ENCODE measurements at regions not wholly inside any gene's neighbourhood (a gene's known extent, or its start where the extent isn't known, plus 50 kb on each side); places are given as distances from the start of the nearest gene placed in this dataset.
A peak's percentile ranks its signal among the peaks of the same experiment; 100 is the strongest.
"Not testable (repeated sequence)": the region's sequence is repeated elsewhere in the genome, so short reads cannot be mapped to it uniquely, and the experiment has no call there.

GRCh38 chr15:101948491-101949010 lies 136.5 kb downstream of the OR4F15 start:
- H3K27me3 ChIP-seq (ENCODE audit: control insufficient read depth, insufficient read depth, low read length); H3K36me3 ChIP-seq (ENCODE audit: control insufficient read depth in 2 of 3, insufficient read depth in 3 of 3, low read length in 3 of 3); H3K4me1 ChIP-seq (ENCODE audit: control insufficient read depth in 2 of 3, insufficient read depth in 2 of 3, low read depth in 1 of 3, low read length in 3 of 3); intact Hi-C loops (cut with DNase I); H3K4me3 ChIP-seq (ENCODE audit: low read length in 3 of 3); H3K9ac ChIP-seq (ENCODE audit: low read length in 3 of 3); DNase-seq; H3K27ac ChIP-seq (ENCODE audit: low read depth in 2 of 2, low read length in 2 of 2); FAIRE-seq; H3K9me3 ChIP-seq (ENCODE audit: control insufficient read depth in 2 of 3, insufficient read depth in 1 of 3, low read length in 3 of 3): not testable (repeated sequence)

DNA sequence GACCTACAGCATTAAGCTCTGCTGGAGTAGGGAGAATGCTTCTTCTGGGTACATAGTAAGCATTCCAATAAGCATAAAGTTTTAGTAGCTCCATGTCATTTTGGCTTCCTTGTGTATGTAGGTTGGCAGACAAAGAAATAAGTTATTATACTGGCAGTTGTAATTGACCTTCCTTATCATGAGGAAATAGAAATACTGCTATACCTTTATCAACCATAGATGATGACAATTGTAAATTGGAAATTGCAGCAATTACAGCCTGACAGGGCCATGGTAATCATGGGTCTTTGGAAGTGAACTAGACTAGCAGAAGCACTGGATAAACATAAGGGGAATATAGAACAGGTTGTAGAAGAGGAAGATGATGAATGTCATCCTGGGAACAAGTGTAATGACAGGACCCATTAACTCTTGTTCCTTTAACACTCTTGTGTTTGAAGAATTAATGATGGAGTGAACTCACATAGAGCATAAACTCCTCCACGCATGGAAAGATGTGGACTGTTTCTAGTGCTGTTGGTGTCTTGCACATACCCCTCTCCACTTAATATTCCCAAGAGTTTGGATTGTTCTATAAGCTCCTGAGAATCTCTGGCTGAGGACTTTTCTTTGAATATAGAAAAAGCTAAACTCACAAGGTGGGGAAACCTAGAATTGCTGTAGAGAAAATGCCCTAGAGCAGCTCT lies 137.5 kb downstream of the OR4F15 start:
- intact Hi-C loops (cut with DNase I); FAIRE-seq; H3K4me1 ChIP-seq (ENCODE audit: control insufficient read depth in 2 of 3, insufficient read depth in 2 of 3, low read depth in 1 of 3, low read length in 3 of 3); H3K4me3 ChIP-seq (ENCODE audit: low read length in 3 of 3); DNase-seq; H3K27ac ChIP-seq (ENCODE audit: low read depth in 2 of 2, low read length in 2 of 2); H3K9ac ChIP-seq (ENCODE audit: low read length in 3 of 3); H3K36me3 ChIP-seq (ENCODE audit: control insufficient read depth in 2 of 3, insufficient read depth in 3 of 3, low read length in 3 of 3); H3K9me3 ChIP-seq (ENCODE audit: control insufficient read depth in 2 of 3, insufficient read depth in 1 of 3, low read length in 3 of 3); H3K27me3 ChIP-seq (ENCODE audit: control insufficient read depth, insufficient read depth, low read length): not testable (repeated sequence)

GRCh38 chr15:101953993-101954392 lies 142.0 kb downstream of the OR4F15 start:
- DNase-seq; H3K9me3 ChIP-seq (ENCODE audit: control insufficient read depth in 2 of 3, insufficient read depth in 1 of 3, low read length in 3 of 3); H3K27me3 ChIP-seq (ENCODE audit: control insufficient read depth, insufficient read depth, low read length); H3K36me3 ChIP-seq (ENCODE audit: control insufficient read depth in 2 of 3, insufficient read depth in 3 of 3, low read length in 3 of 3); H3K9ac ChIP-seq (ENCODE audit: low read length in 3 of 3); intact Hi-C loops (cut with DNase I); FAIRE-seq; H3K4me3 ChIP-seq (ENCODE audit: low read length in 3 of 3); H3K4me1 ChIP-seq (ENCODE audit: control insufficient read depth in 2 of 3, insufficient read depth in 2 of 3, low read depth in 1 of 3, low read length in 3 of 3); H3K27ac ChIP-seq (ENCODE audit: low read depth in 2 of 2, low read length in 2 of 2): not testable (repeated sequence)

- H3K27me3 ChIP-seq (ENCODE audit: control insufficient read depth, insufficient read depth, low read length); H3K27ac ChIP-seq (ENCODE audit: low read depth in 2 of 2, low read length in 2 of 2); H3K36me3 ChIP-seq (ENCODE audit: control insufficient read depth in 2 of 3, insufficient read depth in 3 of 3, low read length in 3 of 3); H3K9me3 ChIP-seq (ENCODE audit: control insufficient read depth in 2 of 3, insufficient read depth in 1 of 3, low read length in 3 of 3); H3K4me1 ChIP-seq (ENCODE audit: control insufficient read depth in 2 of 3, insufficient read depth in 2 of 3, low read depth in 1 of 3, low read length in 3 of 3); H3K9ac ChIP-seq (ENCODE audit: low read length in 3 of 3); H3K4me3 ChIP-seq (ENCODE audit: low read length in 3 of 3); FAIRE-seq; intact Hi-C loops (cut with DNase I): not testable (repeated sequence)
- DNase-seq, result peak in 2 of 5 donors; percentile 2 to 24
Measured at GRCh38 chr15:101955840-101956239, 143.8 kb downstream of the OR4F15 start.

DNA sequence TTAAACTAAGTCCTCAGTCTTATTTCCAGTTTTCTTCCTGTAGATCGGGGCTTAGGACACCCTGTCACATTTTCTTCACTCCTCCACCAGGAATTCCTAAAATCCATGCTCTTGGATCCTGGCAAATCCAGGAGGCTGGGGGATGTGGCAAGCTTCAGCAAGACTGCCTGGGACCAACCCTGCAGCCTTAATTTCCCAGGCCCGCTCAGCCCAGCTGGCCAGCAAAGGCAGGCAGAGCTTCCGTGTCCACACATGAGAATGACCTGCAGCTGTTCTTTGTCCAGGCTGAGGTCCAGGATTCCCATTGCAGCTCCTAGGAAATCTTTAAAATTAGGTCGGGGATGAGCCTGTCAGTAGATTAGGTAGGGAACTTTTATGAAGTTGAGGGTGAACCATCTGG lies 146.7 kb downstream of the OR4F15 start:
- intact Hi-C loops (cut with DNase I); H3K9me3 ChIP-seq (ENCODE audit: control insufficient read depth in 2 of 3, insufficient read depth in 1 of 3, low read length in 3 of 3); H3K9ac ChIP-seq (ENCODE audit: low read length in 3 of 3); H3K36me3 ChIP-seq (ENCODE audit: control insufficient read depth in 2 of 3, insufficient read depth in 3 of 3, low read length in 3 of 3); H3K4me3 ChIP-seq (ENCODE audit: low read length in 3 of 3); H3K27me3 ChIP-seq (ENCODE audit: control insufficient read depth, insufficient read depth, low read length); H3K4me1 ChIP-seq (ENCODE audit: control insufficient read depth in 2 of 3, insufficient read depth in 2 of 3, low read depth in 1 of 3, low read length in 3 of 3); FAIRE-seq; H3K27ac ChIP-seq (ENCODE audit: low read depth in 2 of 2, low read length in 2 of 2): not testable (repeated sequence)
- DNase-seq, result peak in 3 of 5 donors; percentile 0 to 70 (median 43)

GRCh38 chr15:101961263-101961662 lies 149.3 kb downstream of the OR4F15 start:
- H3K4me1 ChIP-seq (ENCODE audit: control insufficient read depth in 2 of 3, insufficient read depth in 2 of 3, low read depth in 1 of 3, low read length in 3 of 3); H3K36me3 ChIP-seq (ENCODE audit: control insufficient read depth in 2 of 3, insufficient read depth in 3 of 3, low read length in 3 of 3); intact Hi-C loops (cut with DNase I); H3K9ac ChIP-seq (ENCODE audit: low read length in 3 of 3); H3K27ac ChIP-seq (ENCODE audit: low read depth in 2 of 2, low read length in 2 of 2); FAIRE-seq; H3K27me3 ChIP-seq (ENCODE audit: control insufficient read depth, insufficient read depth, low read length); H3K9me3 ChIP-seq (ENCODE audit: control insufficient read depth in 2 of 3, insufficient read depth in 1 of 3, low read length in 3 of 3): not testable (repeated sequence)
- DNase-seq, result peak in 2 of 5 donors; percentile 0 to 28
- peak overlapping the region in 1 of 3 donors; percentile 30 for H3K4me3 ChIP-seq (ENCODE audit: low read length in 3 of 3)

GRCh38 chr15:101961765-101962164 lies 149.8 kb downstream of the OR4F15 start:
- H3K27ac ChIP-seq (ENCODE audit: low read depth in 2 of 2, low read length in 2 of 2); FAIRE-seq; DNase-seq: not testable (repeated sequence)

GRCh38 chr15:101963687-101964086 lies 151.7 kb downstream of the OR4F15 start:
- intact Hi-C loops (cut with DNase I); H3K4me1 ChIP-seq (ENCODE audit: control insufficient read depth in 2 of 3, insufficient read depth in 2 of 3, low read depth in 1 of 3, low read length in 3 of 3); H3K36me3 ChIP-seq (ENCODE audit: control insufficient read depth in 2 of 3, insufficient read depth in 3 of 3, low read length in 3 of 3); DNase-seq; H3K27me3 ChIP-seq (ENCODE audit: control insufficient read depth, insufficient read depth, low read length); H3K27ac ChIP-seq (ENCODE audit: low read depth in 2 of 2, low read length in 2 of 2); H3K9ac ChIP-seq (ENCODE audit: low read length in 3 of 3); FAIRE-seq; H3K4me3 ChIP-seq (ENCODE audit: low read length in 3 of 3); H3K9me3 ChIP-seq (ENCODE audit: control insufficient read depth in 2 of 3, insufficient read depth in 1 of 3, low read length in 3 of 3): not testable (repeated sequence)

More at GRCh38 chr15:101961765-101962164, 149.8 kb downstream of the OR4F15 start:
- H3K4me1 ChIP-seq (ENCODE audit: control insufficient read depth in 2 of 3, insufficient read depth in 2 of 3, low read depth in 1 of 3, low read length in 3 of 3); H3K9me3 ChIP-seq (ENCODE audit: control insufficient read depth in 2 of 3, insufficient read depth in 1 of 3, low read length in 3 of 3); H3K4me3 ChIP-seq (ENCODE audit: low read length in 3 of 3); H3K27me3 ChIP-seq (ENCODE audit: control insufficient read depth, insufficient read depth, low read length); H3K36me3 ChIP-seq (ENCODE audit: control insufficient read depth in 2 of 3, insufficient read depth in 3 of 3, low read length in 3 of 3); intact Hi-C loops (cut with DNase I); H3K9ac ChIP-seq (ENCODE audit: low read length in 3 of 3): not testable (repeated sequence)
